HG02610 (cell line): ENCODE measurements at regions not wholly inside any gene's neighbourhood (a gene's known extent, or its start where the extent isn't known, plus 50 kb on each side); places are given as distances from the start of the nearest gene placed in this dataset.

ENCODE experiments used
- ATAC-seq: cut with Tn5 transposase; IDR thresholded peaks from one replicate; pipeline ENCODE4 v1.9.1; 2021; ENCODE audit warnings: mild to moderate bottlenecking, moderate library complexity; ENCODE audit not compliant: unreplicated experiment

DNA sequence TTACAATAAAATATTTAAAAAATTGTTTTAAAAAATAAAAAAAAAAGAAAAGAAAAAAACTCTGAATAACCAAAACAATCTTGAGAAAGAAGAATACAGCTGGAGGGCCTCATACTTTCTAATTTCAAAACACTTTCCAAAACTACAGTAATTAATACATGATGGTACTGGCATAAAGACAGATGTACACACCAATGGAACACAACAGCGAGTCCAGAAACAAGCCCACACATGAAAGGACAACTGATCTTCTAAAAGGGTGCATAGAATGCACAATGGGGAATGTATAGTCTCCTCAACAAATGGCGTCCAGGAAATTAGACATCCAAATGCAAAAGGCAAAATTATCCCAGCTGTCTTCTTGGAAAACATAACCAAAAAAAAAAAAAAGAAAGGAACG lies 99.6 kb downstream of the LURAP1L start:
- no peak for ATAC-seq

DNA sequence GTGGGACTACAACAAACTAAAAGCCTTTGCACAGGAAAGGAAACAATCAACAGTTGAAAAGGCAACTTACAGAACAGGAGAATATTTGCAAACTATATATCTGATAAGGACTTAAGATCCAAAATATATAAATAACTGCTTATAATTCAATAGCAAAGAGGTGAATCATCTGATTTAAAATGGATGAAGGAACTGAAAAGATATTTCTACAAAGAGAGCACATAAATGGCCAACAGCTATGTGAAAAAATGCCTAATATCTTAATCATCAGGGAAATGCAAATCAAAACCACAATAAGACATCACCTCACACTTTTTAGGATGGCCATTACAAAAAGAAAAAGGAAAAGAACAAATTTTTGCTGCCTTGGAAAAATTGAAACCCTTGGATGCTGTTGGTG lies 100.4 kb downstream of the LURAP1L start:
- ATAC-seq: no peak

DNA sequence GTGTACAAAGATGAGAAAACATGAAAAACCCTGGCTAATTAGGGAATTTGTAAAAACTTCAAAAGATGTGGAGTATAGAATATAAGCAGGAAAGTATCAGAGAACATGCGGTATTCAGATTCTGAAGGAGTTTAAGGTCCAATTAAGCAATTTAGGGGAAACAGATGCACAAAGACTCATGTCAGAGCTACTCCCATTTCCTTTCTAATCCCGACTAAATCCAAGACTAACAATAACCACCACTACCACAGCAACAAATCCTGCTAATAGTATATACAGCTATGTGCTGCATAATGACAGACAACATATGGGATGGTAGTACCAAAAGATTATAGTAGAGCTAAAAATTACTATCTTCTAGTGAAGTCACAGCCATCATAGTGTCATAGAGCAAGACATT lies 102.1 kb downstream of the LURAP1L start:
- ATAC-seq: no peak

DNA sequence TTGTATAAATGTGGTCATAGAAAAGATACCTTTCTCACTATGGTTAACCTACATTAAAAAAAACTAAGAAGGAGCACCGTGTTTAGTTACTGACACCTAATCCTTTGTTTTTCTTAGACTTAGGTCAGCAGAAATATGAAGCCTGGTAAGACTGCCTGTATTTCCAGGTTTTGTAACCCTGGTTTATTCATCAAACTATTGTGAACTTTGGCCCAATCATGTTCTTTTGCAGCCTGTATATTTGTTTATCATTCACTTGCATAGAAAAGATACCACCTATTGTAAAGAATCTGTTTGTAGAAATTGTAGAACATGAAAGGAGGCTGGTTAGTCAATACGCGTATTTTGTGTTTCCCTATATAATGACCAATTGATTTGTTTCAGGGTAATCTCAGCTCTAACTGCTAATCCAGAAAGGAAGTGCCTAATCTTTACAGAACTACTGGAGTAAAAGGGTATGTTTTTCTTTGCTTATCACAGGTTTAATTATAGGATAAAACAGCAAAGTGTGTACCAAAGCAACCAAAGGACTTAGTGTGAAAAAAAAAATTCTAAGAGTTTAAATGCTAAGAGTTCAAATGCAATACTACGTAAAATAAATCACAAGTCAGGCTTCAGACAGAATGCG lies 103.6 kb downstream of the LURAP1L start:
- no peak for ATAC-seq

DNA sequence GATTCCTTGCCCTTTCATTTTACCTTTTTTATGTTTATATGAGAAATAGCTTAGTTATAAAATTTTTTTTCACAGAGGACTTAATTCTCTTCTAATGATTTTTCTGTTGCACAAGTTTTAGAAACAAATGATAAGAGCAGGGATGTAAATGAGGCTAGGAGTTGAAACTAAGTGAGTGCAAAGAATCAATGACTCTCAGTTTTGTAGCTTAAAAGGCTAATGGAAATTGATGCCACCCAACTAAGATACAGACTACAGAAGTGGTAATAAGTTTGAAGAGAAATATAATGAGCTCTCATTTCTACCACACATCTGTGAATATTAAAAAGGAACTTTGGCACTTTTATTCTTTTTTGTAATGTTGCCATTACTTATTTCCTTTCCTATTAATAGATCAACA lies 105.1 kb downstream of the LURAP1L start:
- no peak for ATAC-seq

DNA sequence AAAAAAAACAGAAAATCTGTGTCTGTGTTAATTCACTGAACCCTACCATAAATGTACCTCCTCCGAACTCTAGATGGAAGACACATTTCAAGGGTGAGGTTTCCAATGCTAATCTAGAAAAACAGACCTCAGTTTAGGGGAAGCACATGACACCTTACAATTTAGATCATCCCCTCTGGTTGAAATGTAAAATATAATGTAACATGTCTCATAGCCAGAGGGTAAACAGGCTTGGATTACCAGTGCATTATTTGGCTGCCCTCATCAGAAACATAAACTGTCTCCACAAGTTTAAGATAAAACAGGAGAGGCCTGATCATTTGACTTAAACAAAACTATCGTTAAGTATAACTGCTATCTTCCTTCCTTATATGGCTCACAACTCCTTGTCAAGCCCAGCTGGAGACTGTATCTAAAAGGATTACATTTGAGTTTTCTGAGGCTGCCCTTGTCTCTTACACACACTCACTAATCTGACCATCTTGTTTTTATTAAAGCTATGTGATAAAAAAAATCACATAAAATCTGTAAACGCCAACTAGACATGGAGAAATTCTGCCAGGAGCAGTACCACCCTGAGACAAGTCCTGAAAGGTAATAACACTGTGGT lies 105.7 kb downstream of the LURAP1L start:
- no peak for ATAC-seq

DNA sequence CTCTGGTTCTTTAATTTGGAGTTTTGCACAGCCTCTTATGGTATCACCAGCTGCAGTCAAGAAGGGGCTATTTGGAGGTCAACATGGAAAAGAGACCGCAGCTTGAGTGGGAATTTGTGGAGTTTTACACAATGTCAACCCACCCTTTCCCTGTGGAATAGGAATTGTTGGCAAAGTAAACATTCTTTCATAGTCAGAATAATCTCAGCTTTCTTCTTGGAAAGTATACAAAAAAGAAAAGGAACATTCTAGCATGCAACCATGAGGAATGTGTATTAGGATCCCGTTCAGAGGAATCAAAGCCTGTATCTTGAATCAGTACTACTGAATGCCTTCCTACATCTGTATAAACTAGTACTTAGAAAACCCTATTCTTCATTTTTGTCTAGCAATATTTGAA lies 107.6 kb downstream of the LURAP1L start:
- ATAC-seq: no peak

DNA sequence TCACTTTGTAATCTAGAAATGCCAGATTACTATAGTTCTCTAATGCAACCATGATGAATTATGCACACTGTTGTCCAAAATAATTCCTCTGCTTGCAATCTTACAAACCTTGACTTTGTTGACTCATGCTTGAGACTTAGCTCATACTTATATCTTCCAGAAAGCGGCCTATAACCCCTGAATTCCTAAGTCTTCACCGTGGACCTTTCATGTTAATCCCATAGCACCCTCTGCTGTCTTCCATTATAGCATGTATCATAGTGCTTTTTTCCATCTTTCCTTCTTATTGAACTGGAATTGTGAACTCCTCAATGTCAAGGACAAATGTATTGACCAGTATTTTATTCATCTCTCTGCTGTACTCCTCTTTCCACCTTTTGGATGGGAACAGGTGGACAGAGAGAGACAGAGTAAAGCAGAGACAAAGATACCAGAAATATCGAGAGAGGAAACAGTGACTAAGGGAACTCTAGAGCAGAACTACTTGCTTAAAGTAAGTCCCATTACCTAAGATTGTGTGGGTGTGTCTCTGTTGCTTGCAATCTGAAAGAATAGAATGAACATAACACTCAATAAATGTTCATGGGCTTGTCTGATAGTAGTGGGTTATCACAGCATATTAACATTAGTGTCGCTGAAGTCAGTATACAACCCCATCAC lies 110.0 kb downstream of the LURAP1L start:
- ATAC-seq: no peak

DNA sequence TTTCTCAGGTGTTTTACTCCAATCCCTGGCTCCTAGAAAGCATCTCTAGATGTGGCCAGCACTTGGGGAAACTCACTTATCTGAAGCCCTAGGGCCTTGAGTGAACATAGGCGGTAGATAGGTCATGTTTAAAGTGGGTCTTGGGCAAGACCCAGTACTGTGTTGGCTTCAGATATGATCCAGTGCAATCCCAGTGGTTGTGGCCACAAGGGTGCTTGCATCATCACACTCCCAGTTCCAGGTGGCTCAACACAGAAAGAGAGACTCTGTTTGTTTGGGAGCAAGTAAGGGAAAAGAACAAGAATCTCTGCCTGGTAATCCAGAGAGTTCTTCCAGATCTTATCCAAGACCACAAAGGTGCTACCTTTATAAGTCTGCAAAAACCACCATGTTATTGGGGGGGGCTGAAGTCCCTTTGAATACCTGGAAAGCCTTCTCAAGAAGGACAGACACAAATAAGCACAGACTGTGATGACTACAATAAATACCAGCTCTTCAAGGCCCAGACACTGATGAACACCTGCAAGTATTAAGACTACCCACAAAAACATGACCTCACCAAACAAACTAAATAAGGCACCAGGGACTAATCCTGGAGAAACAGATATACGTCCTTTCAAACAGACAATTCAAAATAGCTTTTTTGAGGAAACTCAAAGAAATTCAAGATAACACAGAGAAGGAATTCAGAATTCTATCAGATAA lies 114.7 kb downstream of the LURAP1L start:
- ATAC-seq: no peak

DNA sequence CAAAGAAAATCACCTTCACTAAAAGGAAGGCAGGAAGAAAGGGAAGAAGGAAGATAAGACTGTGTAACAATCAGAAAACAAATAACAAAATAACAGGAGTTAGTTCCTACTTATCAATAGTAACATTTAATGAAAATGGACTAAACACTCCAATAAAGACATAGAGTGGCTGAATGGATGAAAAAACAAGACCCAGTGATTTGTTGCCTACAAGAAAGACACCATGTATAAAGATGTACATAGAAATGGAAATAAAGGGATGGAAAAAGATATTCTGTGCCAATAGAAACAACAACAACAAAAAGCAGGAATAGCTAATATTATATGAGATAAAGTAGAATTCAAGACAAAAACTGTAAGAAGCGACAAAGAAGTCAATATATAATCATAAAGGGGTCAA lies 116.8 kb downstream of the LURAP1L start:
- no peak for ATAC-seq

DNA sequence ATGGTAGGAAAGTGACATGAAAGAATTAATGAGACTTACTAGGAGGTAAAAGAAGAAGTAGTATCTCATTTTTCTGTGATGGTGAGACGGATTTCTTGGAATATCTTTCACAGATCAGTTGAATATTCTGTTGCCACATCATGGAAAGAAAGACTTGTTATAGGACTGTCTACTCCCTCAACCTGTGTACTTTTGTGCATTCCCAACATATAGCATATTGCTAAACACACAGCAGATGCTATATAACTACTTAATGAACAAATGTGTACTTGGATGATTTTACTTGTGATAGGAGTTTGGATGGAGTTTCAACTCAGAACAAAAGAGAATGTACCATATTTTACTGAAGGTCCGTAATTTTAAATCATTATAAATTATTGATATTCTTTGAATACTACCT lies 128.5 kb downstream of the LURAP1L start:
- no peak for ATAC-seq

DNA sequence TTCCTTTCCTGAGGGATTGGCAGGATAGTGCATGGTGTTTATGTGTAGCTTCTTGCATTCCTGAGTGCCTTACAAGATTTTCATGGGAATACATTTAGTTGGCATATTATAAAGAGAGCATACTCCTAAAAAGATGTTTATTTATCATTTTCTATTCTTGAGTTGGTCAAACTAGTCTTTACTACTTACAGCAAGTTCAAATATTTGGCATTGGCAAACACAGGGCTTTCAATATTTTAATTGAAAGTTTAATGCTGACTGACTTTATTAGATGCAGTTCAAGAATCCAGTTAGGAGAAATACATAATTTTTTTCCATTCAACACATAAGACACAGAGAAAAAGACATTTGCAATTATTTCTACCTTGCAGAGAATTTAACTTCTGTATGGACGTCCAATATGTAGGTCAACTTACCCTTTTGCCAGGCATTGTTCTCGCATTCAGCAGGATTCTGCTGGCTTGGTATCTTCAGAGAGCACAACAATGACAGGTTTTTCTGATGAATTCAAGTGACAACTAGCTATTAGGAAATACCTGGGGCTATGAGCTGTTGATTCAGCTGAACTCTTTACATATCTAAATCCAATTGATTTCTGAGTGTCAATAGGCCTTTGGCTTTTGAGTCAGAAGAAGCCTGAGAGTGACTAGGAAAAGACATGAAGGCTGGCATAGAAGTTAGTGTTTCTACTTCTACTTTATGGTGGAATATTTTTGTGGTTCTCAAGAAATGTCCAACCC lies 129.6 kb downstream of the LURAP1L start:
- no peak for ATAC-seq

DNA sequence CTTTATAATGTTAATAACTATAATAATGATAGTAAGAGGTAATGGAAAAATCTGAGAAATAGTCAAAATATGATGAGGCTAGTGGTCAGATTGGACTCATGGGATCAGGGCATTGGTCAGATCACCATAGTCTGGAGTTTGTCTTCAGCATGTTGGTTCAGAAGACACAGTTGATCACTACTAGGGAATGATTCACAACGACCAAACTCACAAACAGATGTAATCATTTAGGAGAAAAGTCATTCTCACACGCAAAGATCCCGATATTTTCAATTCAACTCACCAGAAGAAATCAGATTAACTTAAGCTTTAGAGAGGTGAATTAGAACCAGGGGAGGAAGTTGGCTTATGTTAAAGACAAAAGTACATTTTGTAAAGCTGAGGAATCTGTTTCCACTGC lies 131.8 kb downstream of the LURAP1L start:
- no peak for ATAC-seq

DNA sequence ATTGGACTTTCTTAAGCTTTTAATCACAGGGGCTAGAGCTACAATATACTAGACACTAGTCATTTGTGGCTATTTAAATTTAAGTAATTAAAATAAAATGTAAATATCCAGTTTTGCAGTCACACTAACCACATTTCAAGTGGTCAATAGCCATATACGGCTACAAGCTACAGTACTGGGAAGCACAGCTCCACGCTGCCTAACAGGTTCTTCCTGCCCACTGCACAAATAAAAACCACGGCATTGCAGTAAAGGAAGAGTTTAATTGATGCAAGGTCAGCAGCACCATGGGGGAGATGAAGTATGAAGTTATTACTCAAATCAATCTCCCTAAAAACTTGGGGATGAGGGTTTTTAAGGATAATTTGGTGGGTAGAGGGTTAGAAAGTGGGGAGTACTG lies 134.1 kb downstream of the LURAP1L start:
- ATAC-seq: no peak

DNA sequence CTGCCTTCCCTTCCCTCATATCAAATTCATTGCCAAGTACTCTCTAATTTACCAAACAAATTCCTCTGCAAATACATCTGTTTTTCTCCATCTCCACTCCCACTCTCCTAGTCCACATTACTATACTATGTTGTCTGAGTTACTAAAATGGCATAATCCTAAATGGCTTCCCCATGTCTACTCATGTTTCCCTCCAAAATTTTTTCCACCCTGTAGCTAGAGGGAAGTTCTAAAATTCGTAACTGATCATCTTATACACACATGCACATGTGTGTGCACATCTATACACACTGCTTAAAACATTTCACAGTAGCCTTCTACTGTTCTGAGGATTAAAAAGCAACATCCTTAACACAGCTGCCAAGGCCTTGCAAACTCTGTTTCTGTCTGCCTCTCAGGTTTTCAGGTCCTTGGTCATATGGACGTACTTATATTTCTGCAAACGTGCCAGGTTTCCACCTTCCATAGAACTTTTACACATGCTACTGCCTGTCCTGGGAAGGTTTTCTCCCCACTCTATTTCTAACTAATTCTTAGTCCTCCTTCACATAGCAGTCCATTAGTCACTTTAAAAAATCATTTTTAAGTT lies 140.6 kb downstream of the LURAP1L start:
- ATAC-seq: no peak

DNA sequence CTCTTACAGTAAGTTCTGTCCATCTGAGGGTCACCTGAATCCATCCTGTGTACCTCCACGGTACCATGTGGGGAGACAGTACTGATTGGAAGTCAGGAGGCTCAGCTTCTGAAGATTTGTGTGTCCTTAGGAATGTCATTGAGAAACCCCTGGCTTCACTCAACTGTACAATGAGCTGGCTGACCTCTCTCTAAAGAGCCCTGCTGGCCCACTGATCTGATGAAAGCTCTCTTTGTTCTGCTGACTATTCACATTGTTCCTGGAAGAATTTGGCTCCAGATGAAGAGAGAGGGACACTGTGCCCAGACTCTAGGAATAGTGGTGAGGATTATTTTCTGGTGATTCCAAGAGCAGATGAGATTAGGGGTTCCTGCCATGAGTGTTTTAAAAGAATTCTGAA lies 141.2 kb downstream of the LURAP1L start:
- no peak for ATAC-seq

DNA sequence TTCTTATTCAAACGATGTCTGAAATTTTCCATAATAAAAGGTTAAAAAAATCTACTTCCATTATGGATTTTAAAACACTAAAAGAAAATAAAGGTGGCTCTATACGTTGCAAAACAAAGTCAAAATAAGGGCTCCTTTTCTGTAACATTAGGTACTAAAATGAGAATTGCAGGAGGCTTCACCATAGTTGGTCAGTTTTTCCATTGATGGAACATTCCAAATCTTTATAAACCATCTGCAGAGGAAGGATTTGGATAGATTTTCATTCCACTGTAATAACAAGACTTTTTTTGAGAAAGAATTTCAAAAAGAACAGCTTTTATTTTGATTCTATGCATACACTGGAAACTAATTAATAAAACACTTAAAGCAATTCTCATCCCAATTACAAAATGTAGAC lies 145.6 kb downstream of the LURAP1L start:
- no peak for ATAC-seq

DNA sequence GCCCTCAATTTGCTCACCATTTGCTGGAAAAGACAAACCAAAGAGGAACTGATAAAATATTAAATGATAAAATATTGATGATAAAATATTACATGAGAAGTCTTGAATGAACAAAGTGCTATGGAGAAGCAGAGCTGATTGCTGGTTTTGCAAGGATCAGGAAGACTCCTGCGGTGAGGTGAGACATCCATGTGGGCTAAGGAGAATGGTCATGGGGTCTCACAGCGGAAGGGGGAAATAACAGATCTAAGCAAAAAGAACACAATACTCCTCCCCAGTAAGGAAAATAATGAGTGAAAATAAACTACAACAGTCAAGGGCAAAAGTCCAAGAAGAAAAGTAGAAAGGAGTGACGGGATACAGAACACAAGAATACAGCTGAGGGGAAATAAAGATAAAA lies 146.8 kb downstream of the LURAP1L start:
- no peak for ATAC-seq

DNA sequence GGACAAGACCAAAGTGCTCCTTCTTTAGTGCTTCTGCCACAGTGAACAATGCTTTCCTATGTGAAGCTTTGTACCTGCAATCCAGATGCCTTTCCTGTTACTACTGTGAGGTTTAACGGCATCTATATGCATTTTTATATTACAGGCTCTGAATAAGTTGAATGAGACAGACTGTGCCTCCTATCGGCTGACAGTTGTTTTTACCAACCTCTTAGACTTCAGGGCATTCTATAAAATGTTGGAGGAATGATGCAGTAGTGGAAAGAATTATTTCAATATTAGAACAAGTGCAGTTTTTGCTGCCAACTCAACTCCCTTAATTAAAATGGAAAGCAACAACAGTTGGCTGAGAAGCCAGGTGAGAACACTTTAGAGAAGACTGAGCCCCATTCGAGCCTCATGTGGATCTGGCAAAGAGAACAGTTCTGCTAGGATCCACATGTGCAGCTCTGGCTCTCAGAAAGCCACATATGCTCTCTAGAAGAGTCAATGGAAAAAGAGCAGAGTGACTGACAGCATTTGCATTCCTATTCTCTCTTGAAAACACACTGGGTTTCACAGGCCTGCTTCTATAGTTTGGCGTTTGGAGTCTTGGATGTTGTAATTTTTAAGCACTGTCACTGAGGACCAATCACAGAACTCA lies 147.5 kb downstream of the LURAP1L start:
- no peak for ATAC-seq

DNA sequence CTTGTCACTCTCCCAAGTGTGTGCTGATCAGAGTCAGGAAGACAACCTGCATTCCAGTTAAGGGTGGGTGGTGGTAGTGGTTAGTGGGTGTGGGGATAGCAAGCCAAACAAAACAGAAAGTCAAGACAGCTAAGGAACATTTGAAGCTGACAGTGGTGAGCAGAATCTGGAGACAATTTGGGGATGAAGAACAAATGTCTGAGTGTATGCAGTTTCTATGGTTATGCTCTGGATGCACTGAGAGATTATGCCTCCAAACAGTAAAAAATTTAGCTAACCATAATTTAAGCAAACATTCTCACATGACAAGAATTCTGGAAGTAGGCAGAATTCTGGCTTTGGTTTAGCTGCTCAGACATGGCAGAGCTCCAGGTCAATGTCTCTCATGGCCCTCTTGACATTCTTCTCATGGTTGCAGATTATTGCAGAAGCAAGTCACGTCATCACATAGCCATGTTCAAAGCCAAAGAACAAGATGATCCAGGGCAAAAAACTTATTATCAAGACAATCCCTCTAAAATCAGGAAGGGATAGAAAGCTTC lies 148.7 kb downstream of the LURAP1L start:
- no peak for ATAC-seq
